GM12878 (cell line): ENCODE measurements at regions not wholly inside any gene's neighbourhood (a gene's known extent, or its start where the extent isn't known, plus 50 kb on each side); places are given as distances from the start of the nearest gene placed in this dataset.

Source experiments
- CTCF ChIP-seq, 3 experiments: IDR thresholded peaks in 2 of 3; conservative IDR thresholded peaks in 1 of 3; 2 replicates each; pipeline ENCODE4 v1.5.1; 2011; ENCODE audit warnings: low read depth in 3 of 3, low read length in 3 of 3, mild to moderate bottlenecking in 3 of 3, control low read depth in 2 of 3, moderate library complexity in 2 of 3, inconsistent platforms in 1 of 3, mixed read lengths in 1 of 3; ENCODE audit not compliant: control insufficient read depth in 2 of 3, insufficient read depth in 1 of 3; ENCODE audit errors: extremely low read depth in 1 of 3
- EGR1 ChIP-seq, 2 experiments: IDR thresholded peaks; 1 replicate in 1 of 2; 2 replicates in 1 of 2; pipeline ENCODE4 v1.6.1; 2011 to 2012; ENCODE audit warnings: low read depth in 2 of 2, low read length in 2 of 2, borderline replicate concordance in 1 of 2, mild to moderate bottlenecking in 1 of 2, moderate library complexity in 1 of 2
- MYC ChIP-seq: IDR thresholded peaks from 2 replicates; pipeline ENCODE4 v1.6.1; 2011; ENCODE audit warnings: mild to moderate bottlenecking, low read length, moderate library complexity, inconsistent platforms; ENCODE audit not compliant: insufficient read depth, insufficient replicate concordance, insufficient read length, severe bottlenecking
- RCOR1 ChIP-seq: conservative IDR thresholded peaks from 2 replicates; pipeline ENCODE4 v1.6.1; 2012; ENCODE audit warnings: low read depth, low read length, improper control_type of control experiment

GRCh38 chr16:6625606-6626005 is 707.0 kb upstream of the RBFOX1 start:
- no peak for TF ChIP-seq MYC
- TF ChIP-seq RCOR1, result no peak
- TF ChIP-seq EGR1 (IDR thresholded peaks at IDR 0.05; ENCODE audit: borderline replicate concordance in 1 of 2, low read depth in 2 of 2, low read length in 2 of 2), result no peak
- no peak for TF ChIP-seq CTCF (IDR thresholded peaks at IDR 0.05 in 2 of 3, conservative IDR thresholded peaks at IDR 0.05 in 1 of 3; ENCODE audit: control insufficient read depth in 2 of 3, extremely low read depth in 1 of 3, insufficient read depth in 1 of 3, low read depth in 3 of 3, low read length in 3 of 3)
